GM21423 (cell line): ENCODE measurements at regions not wholly inside any gene's neighbourhood (a gene's known extent, or its start where the extent isn't known, plus 50 kb on each side); places are given as distances from the start of the nearest gene placed in this dataset.
"Not testable (repeated sequence)": the region's sequence is repeated elsewhere in the genome, so short reads cannot be mapped to it uniquely, and the experiment has no call there.

Experiments used
- ATAC-seq: cut with Tn5 transposase; IDR thresholded peaks from one replicate; pipeline ENCODE4 v1.9.1; 2021; ENCODE audit warnings: mild to moderate bottlenecking, moderate library complexity; ENCODE audit not compliant: unreplicated experiment

- no peak for ATAC-seq
Observed at GRCh38 chr3:177249203-177249602, 51.9 kb upstream of the TBL1XR1 start.

- ATAC-seq: no peak
Observed at GRCh38 chr3:177250151-177250550, 52.9 kb upstream of the TBL1XR1 start.

- peak; percentile 38 for ATAC-seq
Observed at GRCh38 chr3:177251755-177252154, 54.5 kb upstream of the TBL1XR1 start.

GRCh38 chr3:177257006-177257405 lies 59.7 kb upstream of the TBL1XR1 start:
- ATAC-seq: no peak

GRCh38 chr3:177257625-177258024 lies 60.3 kb upstream of the TBL1XR1 start:
- no peak for ATAC-seq

GRCh38 chr3:177262396-177262795 lies 65.1 kb upstream of the TBL1XR1 start:
- no peak for ATAC-seq

GRCh38 chr3:177263615-177264368 lies 66.5 kb upstream of the TBL1XR1 start:
- ATAC-seq: peak; percentile 65

GRCh38 chr3:177271811-177272501 lies 74.7 kb upstream of the TBL1XR1 start:
- not testable (repeated sequence) for ATAC-seq

- ATAC-seq: no peak
Observed at GRCh38 chr3:177278016-177278415, 80.7 kb upstream of the TBL1XR1 start.

- ATAC-seq: no peak
Observed at GRCh38 chr3:177279118-177279815, 82.0 kb upstream of the TBL1XR1 start.

GRCh38 chr3:177281292-177282118 lies 84.2 kb upstream of the TBL1XR1 start:
- peak; percentile 49 for ATAC-seq

- no peak for ATAC-seq
Observed at GRCh38 chr3:177282119-177282655, 84.9 kb upstream of the TBL1XR1 start.

GRCh38 chr3:177283983-177284382 lies 86.7 kb upstream of the TBL1XR1 start:
- no peak for ATAC-seq

GRCh38 chr3:177284383-177284881 lies 87.2 kb upstream of the TBL1XR1 start:
- ATAC-seq: no peak

- no peak for ATAC-seq
Observed at GRCh38 chr3:177286034-177286433, 88.8 kb upstream of the TBL1XR1 start.

- no peak for ATAC-seq
Observed at GRCh38 chr3:177287231-177287630, 89.9 kb upstream of the TBL1XR1 start.

- ATAC-seq: no peak
Observed at GRCh38 chr3:177290633-177291032, 93.4 kb upstream of the TBL1XR1 start.

GRCh38 chr3:177294221-177294620 lies 96.9 kb upstream of the TBL1XR1 start:
- ATAC-seq: no peak

- ATAC-seq: no peak
Observed at GRCh38 chr3:177295116-177295515, 97.8 kb upstream of the TBL1XR1 start.

GRCh38 chr3:177299250-177299649 lies 102.0 kb upstream of the TBL1XR1 start:
- ATAC-seq: no peak
